ENCODE measurements at regions not wholly inside any gene's neighbourhood (a gene's known extent, or its start where the extent isn't known, plus 50 kb on each side); places are given as distances from the start of the nearest gene placed in this dataset.

DNA sequence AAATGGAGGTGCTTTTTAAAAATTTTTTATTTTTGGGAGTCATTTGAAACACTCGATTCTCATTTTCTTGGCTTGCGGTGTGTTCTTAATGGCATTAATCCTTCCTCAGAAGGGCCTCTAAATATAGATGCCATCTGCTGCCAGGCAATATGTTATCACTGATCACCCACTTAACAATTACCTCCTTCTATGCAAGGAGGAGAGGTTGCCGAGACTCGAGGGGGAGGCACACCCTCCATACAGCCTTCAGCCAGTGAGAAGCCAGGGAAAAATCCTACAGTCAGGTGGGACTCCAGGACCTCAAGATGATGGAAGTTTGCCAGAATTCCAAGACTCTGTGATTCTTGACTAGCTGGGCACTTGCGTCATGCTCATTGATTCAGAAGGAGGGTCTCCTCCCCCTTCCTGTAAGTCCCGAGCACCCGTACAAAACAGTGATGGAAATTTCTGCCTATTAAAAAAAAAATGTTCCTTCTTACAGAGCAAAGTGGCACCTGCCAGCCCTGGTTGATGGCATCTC is 574.5 kb downstream of the TYW1 start:
- no peak for DNase-seq

DNA sequence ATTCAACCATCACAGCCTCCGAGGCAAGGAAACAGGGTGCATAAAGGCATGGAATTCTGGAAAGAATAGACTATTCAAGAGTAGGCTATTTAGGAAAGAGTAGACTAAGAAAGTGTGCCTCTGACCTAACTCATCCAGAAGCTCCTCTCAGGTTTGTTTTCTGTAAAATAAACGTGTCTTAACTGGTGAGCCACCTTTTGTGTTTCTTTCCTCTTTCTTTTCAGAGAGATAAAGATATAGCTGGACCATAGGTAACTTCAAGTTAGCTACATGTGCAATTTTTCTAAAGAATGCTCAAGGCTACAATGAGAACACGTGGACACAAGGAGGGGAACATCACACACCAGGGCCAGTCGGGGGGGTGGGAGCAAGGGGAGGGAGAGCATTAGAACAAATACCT is 577.0 kb downstream of the TYW1 start:
- no peak for DNase-seq

DNA sequence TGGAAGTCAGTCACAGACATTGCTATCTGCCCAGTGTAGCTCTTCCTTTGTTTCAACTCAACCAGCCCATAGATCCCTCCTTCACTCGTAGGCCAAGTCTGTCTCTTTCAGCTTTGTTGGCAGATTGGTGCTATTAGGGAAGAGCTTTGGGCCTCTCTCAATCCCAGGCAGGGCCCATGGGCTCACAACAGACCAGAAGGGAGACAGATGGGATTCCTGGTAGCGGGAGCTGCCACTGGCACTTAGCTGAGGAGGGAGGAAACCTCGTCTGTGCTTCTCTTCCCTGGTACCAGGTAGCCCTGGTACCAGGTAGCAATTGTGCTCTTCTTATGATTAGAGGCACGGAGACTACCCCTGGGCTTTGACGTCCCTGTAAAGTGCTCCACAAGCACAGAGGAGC is 592.0 kb downstream of the TYW1 start:
- no peak for DNase-seq

GRCh38 chr7:67589183-67589582 is 592.5 kb downstream of the TYW1 start:
- no peak for DNase-seq

GRCh38 chr7:67590649-67591048 is 594.0 kb downstream of the TYW1 start:
- no peak for DNase-seq

GRCh38 chr7:67593794-67594193 is 597.2 kb downstream of the TYW1 start:
- DNase-seq = no peak

- no peak for DNase-seq
These were observed 599.0 kb downstream of the TYW1 start for GRCh38 chr7:67595431-67596180.

DNA sequence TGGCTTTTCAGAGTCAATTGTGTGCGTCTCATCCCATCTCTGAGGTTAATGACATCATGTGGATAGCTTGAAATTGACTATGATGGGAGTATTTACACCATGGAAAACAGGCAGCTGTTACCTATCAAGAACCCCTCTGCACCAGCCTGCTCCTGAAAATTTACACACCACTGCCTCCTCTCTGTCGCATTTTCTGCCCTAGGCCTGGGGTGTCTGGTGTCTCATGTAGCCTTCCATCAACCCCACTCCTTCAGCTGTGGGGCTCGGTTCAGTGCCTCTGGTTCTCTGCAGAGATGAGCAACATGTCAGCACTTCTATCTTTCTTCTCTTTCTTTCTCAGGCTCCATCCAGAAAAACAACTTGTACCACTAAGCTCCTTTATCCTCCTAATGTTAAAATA is 600.5 kb downstream of the TYW1 start:
- no peak for DNase-seq

- DNase-seq = no peak
These were observed 601.8 kb downstream of the TYW1 start for GRCh38 chr7:67598469-67598868.

DNA sequence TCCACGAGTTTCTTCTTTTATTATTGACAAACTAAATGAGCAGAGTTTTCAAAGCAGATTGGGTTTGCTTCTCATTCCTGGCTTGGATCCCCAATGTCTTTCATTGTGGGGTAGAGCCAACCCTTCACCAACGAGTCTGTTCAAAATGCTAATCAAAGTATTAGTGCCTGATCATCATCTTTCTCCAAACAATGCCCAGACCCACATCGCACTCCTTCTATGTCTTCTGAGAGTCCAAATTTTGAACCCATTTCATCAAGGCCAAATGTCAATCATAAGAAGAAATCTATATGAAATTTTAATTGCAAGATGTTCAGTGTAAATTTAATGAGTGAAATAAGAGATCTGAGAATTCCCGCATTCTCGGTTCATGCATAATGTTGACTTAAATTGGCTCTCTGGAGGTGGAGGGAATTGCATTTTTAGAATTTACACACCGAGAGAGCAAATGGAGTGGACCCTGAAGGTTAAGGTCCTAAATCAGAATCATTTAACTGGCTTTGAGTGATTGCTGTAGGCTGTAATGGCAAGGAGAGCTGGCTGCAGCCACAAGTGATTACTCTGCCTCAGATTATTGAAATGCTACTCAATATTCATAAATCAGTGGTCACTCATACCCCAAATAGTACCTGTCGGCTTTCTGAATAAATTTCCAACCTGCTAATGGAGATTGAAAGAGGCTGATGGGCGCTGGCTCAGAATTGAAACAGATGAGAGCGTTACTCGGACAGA is 602.9 kb downstream of the TYW1 start:
- DNase-seq = no peak

GRCh38 chr7:67602246-67602887 is 605.7 kb downstream of the TYW1 start:
- no peak for DNase-seq

GRCh38 chr7:67604461-67605386 is 608.1 kb downstream of the TYW1 start:
- no peak for DNase-seq

- no peak for DNase-seq
These were observed 612.2 kb downstream of the TYW1 start for GRCh38 chr7:67608806-67609205.

GRCh38 chr7:67610897-67611296 is 614.3 kb downstream of the TYW1 start:
- DNase-seq = no peak

- no peak for DNase-seq
These were observed 618.2 kb downstream of the TYW1 start for GRCh38 chr7:67614843-67615242.

GRCh38 chr7:67616517-67616916 is 619.9 kb downstream of the TYW1 start:
- DNase-seq = no peak

DNA sequence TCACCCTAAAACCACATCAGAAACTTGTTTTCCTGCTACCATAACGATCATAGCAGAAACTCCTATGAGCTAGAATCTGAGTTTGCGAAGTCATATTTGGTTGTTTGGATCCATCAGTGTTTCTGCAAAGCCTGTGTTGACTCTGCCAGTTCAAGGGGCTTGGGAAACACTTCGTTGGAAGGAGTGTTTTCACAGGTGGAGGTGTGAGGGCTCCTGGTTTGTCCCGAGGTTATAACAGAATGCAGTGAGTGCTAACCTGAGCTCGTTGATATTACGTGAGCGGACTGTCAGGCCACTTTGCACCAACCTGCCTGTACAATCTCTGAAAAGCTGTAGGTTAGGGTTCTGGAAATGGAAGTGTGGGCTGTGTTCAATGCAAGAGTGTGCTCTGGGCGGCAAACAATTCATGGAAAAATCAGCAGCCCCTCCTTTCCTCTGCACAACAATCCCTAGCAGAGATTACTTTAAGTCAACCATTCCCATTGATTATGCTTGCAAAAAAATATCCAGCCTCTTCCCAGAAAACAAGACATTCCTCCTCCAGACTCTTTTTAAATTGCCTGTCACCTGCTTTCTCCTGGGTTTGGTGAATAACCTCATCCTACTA is 622.0 kb downstream of the TYW1 start:
- no peak for DNase-seq

GRCh38 chr7:67619175-67619574 is 622.5 kb downstream of the TYW1 start:
- no peak for DNase-seq

- no peak for DNase-seq
These were observed 623.7 kb downstream of the TYW1 start for GRCh38 chr7:67620216-67620933.

DNA sequence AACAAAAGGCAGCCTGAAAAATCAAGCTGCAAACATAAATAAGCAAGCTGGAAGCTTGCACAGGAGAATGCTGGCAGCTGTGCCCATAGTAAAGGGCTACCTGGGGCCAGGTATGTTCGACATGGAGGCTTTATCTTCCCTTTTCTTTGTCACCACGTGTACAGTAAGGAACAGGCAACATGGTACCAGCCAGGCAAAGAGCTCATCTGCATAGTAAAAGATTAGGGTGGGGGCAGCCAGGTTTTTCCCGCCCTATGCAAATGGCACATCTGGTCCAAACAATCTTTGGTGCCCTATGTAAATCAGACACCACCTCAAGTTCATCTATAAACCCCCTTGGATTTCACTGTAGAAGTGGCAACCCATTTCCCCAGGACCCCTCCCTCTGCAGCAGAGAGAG is 625.1 kb downstream of the TYW1 start:
- DNase-seq = no peak

- peak; percentile 65 for DNase-seq
These were observed 628.7 kb downstream of the TYW1 start for GRCh38 chr7:67625257-67625737.
